ENCODE measurements at regions not wholly inside any gene's neighbourhood (a gene's known extent, or its start where the extent isn't known, plus 50 kb on each side); places are given as distances from the start of the nearest gene placed in this dataset.

- no peak for TF ChIP-seq ZFX (IDR thresholded peaks at IDR 0.05; ENCODE audit: borderline replicate concordance)
- TF ChIP-seq, protein P1, sequence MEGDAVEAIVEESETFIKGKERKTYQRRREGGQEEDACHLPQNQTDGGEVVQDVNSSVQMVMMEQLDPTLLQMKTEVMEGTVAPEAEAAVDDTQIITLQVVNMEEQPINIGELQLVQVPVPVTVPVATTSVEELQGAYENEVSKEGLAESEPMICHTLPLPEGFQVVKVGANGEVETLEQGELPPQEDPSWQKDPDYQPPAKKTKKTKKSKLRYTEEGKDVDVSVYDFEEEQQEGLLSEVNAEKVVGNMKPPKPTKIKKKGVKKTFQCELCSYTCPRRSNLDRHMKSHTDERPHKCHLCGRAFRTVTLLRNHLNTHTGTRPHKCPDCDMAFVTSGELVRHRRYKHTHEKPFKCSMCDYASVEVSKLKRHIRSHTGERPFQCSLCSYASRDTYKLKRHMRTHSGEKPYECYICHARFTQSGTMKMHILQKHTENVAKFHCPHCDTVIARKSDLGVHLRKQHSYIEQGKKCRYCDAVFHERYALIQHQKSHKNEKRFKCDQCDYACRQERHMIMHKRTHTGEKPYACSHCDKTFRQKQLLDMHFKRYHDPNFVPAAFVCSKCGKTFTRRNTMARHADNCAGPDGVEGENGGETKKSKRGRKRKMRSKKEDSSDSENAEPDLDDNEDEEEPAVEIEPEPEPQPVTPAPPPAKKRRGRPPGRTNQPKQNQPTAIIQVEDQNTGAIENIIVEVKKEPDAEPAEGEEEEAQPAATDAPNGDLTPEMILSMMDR (IDR thresholded peaks at IDR 0.05) = no peak
- H3K27ac ChIP-seq = no peak overlapping the region
Observed at GRCh38 chr13:22357132-22357531, 686.3 kb downstream of the FGF9 start.

- TF ChIP-seq, protein P1 (IDR thresholded peaks at IDR 0.05) = no peak
- no peak for TF ChIP-seq ZFX (IDR thresholded peaks at IDR 0.05; ENCODE audit: borderline replicate concordance)
- H3K27ac ChIP-seq = no peak overlapping the region
Observed at GRCh38 chr13:22369090-22369489, 698.2 kb downstream of the FGF9 start.

DNA sequence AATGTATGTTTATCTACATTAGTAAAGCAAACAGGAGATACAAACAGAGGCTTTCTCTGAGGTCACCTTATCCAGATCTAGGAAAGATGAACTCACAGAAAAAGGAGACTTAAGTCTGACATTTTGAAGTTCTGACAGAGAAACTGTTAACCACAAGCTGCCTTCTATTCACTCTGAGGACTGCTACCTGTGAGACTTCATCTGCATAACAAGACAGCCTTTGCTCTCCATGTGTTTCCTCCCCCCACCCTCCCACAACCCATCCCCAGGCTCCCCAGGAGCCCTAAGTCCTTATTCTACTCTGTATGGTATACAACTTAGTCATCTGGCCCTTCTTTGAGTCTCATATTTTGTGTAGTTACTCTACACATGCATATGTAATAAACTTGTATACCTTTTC, 699.0 kb downstream of the FGF9 start:
- TF ChIP-seq, protein P1 (IDR thresholded peaks at IDR 0.05) = no peak
- TF ChIP-seq ZFX (IDR thresholded peaks at IDR 0.05; ENCODE audit: borderline replicate concordance) = no peak
- H3K27ac ChIP-seq = no peak overlapping the region

GRCh38 chr13:22372261-22372660, 701.4 kb downstream of the FGF9 start:
- no peak overlapping the region for H3K27ac ChIP-seq
- TF ChIP-seq ZFX (IDR thresholded peaks at IDR 0.05; ENCODE audit: borderline replicate concordance) = no peak
- TF ChIP-seq, protein P1 (IDR thresholded peaks at IDR 0.05) = no peak

DNA sequence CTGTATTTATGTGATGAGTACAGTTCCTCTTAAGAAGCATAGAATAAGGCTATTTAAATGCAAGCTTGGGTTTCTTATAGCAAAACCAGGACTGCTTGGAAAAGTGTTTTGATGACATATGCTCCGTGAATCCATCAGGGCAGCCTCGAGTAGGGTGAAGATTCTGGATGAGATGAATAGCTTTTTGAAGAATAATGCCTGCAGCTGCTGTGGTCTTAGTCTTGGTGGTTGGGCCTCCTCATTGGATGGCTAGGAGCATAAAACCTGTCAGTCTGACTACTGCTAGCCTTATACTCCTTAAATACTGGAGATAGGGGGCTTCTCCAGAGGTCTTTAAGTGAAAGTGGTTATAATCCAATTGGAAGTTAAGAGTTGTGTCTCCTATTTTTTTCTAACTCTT, 704.3 kb downstream of the FGF9 start:
- TF ChIP-seq ZFX (IDR thresholded peaks at IDR 0.05; ENCODE audit: borderline replicate concordance) = no peak
- TF ChIP-seq, protein P1 (IDR thresholded peaks at IDR 0.05) = no peak

GRCh38 chr13:22387899-22388298, 717.0 kb downstream of the FGF9 start:
- TF ChIP-seq, protein P1 (IDR thresholded peaks at IDR 0.05) = no peak
- no peak for TF ChIP-seq ZFX (IDR thresholded peaks at IDR 0.05; ENCODE audit: borderline replicate concordance)
- H3K27ac ChIP-seq = no peak overlapping the region

More for the DNA sequence above, 704.3 kb downstream of the FGF9 start:
- no peak overlapping the region for H3K27ac ChIP-seq

DNA sequence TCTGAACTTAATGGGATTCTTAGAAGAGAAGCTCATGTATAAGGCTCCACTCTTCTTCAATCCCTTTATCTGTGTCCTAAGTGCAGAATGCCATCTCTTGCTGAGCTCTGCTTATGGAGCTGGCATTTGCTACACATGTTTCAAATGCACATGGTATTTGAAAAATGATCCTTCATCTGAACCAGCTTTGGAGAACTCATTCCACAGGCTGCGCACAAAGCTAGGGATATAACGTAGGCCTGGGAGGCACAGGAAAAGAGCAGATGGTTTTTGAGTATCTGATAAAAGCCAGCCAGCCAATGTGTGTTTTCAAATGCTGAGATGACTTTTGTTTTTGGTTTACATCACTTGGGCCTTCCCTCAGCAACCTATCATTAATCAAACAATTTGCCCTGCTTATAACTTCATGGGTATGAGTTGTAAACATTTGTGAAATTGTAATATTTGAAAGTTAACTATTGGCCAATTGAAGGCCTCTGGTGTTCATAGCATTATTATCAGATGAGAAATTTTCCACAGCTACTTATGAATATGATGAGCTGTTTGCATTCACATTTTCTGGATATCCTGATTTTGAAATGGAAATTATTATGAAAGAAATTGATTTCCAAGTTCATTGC, 729.0 kb downstream of the FGF9 start:
- no peak for TF ChIP-seq ZFX (IDR thresholded peaks at IDR 0.05; ENCODE audit: borderline replicate concordance)
- TF ChIP-seq, protein P1 (IDR thresholded peaks at IDR 0.05) = no peak
- H3K27ac ChIP-seq = no peak overlapping the region

Measured in 22Rv1 (cell line).